ENCODE measurements at regions not wholly inside any gene's neighbourhood (a gene's known extent, or its start where the extent isn't known, plus 50 kb on each side); places are given as distances from the start of the nearest gene placed in this dataset.
A peak's percentile ranks its signal among the peaks of the same experiment; 100 is the strongest.
"Not testable (repeated sequence)": the region's sequence is repeated elsewhere in the genome, so short reads cannot be mapped to it uniquely, and the experiment has no call there.

GRCh38 chr2:95691210-95691609 lies 99.4 kb downstream of the TRIM43 start:
- not testable (repeated sequence) for TF ChIP-seq CTCF (IDR thresholded peaks at IDR 0.05 in 8 of 11, conservative IDR thresholded peaks at IDR 0.05 in 3 of 11); POLR2A (IDR thresholded peaks at IDR 0.05)
- TF ChIP-seq POLR2AphosphoS5 (IDR thresholded peaks at IDR 0.05): peak in 1 of 3 donors; percentile 39

Data from spleen (tissue), 7 donors.